T47D (cell line): ENCODE measurements at regions not wholly inside any gene's neighbourhood (a gene's known extent, or its start where the extent isn't known, plus 50 kb on each side); places are given as distances from the start of the nearest gene placed in this dataset.

Experiments used
- DNase-seq, 2 experiments: peaks; one replicate each; pipeline versions ENCODE4 v3.0.0 to v3.0.0-alpha.2; 2011 to 2012; ENCODE audit warnings: low read depth in 1 of 2, low spot score in 1 of 2
- JUND ChIP-seq: IDR thresholded peaks from 2 replicates; pipeline ENCODE4 v1.6.1; 2012; ENCODE audit warnings: low read depth
- in situ Hi-C: cut with HindIII; loops from 2 replicates; pipeline ENCODE4 v1.10.0; 2016; ENCODE audit warnings: low sequenced_read_pairs, low pct_unique_long_range_greater_than_20kb

DNA sequence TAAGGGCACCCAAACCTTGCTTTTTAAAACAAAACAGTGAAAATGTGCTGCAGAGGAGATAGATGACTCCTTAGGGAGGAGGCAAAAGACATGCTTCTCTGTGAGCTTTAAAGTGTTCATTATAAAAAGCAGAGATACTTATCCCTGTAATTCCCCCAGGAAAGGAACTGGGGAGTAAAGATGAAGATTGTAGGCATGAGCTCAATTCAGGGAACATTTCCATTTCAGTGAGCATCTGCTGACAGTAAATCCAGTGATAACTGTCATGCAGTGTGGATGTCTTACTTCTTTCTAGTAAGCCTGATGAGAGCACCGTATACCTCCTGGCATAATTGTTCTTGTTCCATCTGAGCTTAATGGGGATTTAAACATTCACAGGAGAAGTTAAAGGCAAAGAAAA, 1296.5 kb downstream of the MRPL39 start:
- TF ChIP-seq JUND: no peak
- DNase-seq: no peak
- in situ Hi-C loops: no loop called here

DNA sequence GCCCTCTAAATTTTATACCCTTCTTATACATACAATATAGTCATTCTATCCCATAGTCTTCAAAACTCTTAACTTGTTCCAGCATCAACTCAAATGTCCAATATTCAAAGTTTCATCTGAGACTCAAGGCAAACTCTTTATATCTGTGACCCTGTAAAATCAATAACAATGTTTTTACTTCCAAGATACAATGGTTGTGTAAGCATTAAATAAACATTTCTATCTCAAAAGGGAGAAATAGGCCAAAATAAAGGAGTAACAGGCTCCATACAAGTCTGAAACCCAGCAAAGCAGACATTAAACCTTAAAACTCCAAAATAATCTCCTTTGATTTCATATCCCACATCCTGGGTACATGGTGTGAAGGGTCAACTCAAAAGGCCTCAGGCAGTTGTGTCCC, 1299.1 kb downstream of the MRPL39 start:
- no peak for TF ChIP-seq JUND
- DNase-seq: no peak
- in situ Hi-C loops: no loop called here

DNA sequence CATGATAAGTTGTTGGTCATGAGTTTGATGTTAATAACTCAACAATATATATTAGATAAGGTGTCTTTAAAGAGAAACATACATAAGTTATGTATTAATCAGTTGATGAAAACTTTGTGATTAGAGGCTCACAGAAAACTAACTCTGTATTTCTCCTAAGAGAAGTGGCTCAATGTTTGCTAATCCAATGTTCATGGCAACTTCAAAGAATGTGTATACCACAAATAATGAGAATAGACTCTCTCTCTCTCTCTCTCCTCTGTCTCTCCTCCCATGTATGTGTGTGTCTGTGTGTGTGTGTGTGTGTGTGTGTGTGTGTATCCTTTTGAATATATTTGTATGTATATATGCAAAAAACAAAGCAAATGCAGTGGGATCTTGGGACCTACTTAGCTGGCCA, 1304.9 kb downstream of the MRPL39 start:
- no peak for TF ChIP-seq JUND
- in situ Hi-C loops: no loop called here
- DNase-seq: no peak

DNA sequence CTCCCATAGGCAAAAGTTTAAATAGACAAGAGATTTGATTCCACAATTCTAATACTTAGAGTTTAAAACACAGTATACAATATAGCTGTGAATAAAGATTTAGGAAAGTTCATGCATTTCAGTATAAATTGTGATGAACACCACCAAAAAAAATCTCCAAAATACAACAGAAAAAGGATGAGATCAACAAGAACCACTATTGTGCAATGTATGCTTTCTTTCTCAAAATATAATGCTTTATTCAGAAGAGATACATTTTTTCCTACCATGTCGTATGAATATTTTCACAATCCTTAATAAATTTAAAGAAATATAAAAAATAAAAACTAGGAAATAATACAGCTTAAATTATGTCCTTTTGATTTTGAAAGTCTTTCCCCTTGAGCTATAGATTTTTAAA, 1309.2 kb downstream of the MRPL39 start:
- DNase-seq: no peak
- in situ Hi-C loops: no loop called here
- no peak for TF ChIP-seq JUND

DNA sequence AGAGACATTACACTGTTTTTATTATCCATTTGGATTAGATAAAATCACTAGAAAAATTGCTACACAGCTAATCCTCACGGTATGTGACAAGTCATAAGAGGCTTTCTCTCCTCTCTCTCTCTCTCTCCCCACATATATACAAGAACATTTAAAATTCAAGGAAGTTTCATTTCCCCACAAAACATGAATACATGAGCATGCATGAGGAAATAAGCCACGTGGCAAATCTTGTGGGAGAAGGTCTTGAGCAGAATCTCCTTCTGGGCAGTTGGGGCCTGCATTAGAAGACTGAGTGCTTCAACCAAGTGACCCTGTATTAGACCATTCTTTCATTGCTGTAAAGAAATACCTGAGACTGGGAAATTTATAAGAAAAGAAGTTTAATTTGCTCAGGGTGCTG, 1313.1 kb downstream of the MRPL39 start:
- in situ Hi-C loops: no loop called here
- DNase-seq: no peak
- TF ChIP-seq JUND: no peak

DNA sequence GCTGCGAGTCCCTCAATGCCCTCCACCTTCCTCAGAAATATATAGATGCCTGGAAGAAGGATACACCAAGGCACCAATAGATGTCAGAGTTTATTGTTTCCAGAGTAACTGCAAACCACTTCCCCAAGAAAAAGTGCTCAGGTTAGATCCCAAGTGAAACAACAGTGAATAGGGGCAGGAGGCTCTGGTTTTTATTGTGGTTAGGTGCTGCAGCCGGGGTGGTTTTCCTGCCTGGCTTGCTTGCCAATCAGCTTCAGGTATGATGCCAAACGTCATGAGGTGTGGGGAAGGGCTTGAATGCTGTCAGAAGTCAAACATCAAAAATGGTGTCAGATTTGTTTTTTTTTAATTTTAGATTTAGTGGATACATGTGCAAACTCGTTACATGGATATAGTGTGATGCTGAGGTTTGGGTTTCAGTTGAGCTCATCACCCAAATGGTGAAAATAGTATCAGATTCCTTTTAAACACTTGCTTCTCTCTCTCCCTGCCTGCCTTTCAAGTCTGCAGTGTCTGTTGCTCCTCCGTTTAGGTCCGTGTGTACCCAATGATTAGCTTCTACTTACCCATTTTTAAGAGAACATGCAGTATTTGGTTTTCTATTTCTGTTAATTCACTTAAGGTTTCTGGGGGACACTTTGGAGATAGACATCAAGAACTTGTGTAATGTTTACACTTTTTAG, 1317.0 kb downstream of the MRPL39 start:
- peak in 1 of 2 experiments; percentile 30 for DNase-seq
- in situ Hi-C loops: no loop called here
- TF ChIP-seq JUND: no peak

DNA sequence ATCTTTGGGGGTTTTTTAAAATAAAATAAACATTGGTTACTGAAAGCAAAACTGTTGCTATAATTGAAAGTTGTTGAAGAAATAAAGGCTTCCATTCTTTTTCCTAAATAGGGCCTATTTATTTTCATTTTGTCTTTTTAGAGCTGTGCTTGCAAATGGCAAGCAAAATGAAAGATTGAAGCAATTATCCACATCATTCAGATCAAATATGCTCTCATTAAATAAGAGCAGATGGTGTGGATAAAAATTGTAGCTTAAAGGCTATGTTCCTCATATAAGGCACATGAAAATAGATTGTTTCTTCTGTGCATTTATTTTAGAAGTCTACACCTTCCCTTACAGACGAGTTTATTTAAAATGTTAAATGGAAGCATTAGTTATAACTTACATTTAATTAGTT, 1317.7 kb downstream of the MRPL39 start:
- in situ Hi-C loops: no loop called here
- no peak for DNase-seq
- no peak for TF ChIP-seq JUND

DNA sequence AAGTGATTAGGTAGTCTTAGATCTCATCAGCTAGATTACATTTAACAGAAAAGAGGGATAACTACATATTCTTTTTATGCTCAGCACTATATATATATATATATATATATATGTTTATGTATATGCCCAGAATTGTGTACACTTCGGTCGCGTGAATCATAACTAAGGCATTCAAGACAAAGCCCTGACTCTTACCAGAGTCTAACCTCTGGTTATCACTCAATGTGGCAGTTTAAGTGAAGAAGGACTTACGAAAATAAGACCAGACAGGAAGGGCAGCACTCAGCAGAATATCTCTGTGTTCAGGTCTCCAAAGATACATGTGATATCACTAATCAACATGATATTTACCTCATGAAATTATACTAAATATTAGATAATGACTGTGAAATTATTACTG, 1326.7 kb downstream of the MRPL39 start:
- TF ChIP-seq JUND: no peak
- in situ Hi-C loops: no loop called here

DNA sequence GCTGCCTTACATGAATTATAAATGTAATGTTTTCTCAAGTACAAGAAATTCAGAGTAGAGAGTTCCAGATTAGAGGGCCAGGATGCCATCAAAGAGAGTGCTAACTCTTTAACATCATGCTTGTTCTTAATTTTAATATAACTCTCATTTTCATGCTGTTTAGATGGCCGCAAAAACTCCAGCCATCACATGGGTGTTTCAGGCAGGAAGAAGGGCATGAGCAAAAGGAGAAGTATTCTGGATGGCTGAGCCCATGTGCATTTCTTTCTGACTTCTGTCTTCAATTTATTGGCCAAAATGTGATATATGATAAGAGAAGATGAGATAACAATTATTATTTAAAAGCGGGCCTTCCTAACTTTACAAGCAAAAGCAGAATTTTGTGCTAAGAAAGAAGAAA, 1328.6 kb downstream of the MRPL39 start:
- DNase-seq: no peak
- TF ChIP-seq JUND: no peak

More for the DNA sequence above, 1326.7 kb downstream of the MRPL39 start:
- no peak for DNase-seq

DNA sequence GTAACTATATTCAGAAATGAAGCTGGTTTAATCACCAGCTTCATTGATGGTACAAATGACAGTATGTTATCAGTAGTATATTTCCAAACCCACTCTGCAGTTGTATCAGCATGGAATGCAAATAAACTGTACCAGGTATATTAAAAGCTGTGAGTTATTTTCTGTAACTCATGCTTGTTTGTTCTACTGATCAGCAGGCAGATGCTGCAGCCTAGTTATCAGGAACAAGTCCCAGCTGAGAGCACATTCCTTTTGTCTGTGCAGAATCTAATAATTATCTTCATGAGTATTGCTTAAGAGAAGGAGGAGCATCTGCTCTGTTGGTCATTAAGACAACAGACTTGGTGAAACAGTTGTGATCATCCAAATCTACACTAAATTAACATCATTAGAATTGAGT, 1331.1 kb downstream of the MRPL39 start:
- no peak for DNase-seq
- no peak for TF ChIP-seq JUND
- in situ Hi-C loops: no loop called here

More for the DNA sequence above, 1328.6 kb downstream of the MRPL39 start:
- in situ Hi-C loops: no loop called here

DNA sequence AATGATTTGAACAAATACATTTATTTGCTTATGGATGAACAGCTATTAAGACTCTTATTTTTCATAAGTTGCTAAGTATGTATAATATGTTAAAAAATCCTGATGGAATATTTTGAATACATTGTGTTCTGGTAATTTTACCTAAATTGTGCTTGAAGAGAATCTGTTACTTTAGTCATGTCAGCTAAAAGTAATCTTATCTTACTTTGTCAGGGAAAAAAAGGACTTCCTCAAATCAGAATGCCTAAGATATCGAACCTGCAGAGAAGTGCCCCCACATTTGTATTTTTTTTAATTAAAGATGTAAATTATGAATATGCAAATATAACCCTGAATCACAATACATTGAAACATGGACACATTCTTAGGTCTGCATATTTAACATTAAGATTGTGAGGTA, 1331.7 kb downstream of the MRPL39 start:
- in situ Hi-C loops: no loop called here
- DNase-seq: no peak
- TF ChIP-seq JUND: no peak

DNA sequence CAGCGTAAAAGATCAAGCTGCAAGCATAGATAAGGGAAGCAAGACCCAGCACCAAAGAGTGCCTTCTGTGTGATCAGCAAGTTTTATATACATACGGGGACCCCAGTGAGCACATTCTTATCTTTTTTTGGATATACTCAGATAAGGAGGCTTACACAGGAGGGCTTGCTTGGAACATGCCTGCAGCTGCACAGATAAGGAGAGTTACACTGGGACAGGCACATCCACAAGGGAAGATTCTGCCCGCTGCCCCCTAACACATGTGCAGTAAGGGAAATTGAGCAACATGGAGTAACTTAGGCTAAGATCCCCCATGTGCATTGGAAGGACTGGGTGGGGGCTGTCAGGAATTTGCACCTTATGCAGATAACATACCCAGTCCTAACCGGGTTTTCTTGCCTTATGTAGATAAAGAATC, 1334.8 kb downstream of the MRPL39 start:
- in situ Hi-C loops: no loop called here
- DNase-seq: no peak
- no peak for TF ChIP-seq JUND

DNA sequence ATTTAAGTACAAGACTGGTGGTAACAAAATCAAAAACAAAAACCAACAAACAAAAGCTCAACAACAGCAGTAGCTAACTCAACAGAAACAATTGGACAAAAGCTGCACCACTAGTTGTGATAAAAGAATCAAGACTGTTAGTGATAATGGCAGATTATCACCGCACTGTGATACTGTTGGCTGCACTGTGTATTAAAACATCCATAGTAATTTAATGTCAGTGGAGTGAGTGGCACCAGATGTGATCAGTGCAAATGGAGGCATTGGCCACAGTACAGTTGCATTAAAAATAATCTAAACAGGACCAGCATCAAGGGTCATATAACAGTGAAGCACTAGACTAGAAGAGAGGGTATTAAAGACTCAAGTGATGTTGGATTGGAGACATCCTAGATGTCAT, 1341.3 kb downstream of the MRPL39 start:
- no peak for DNase-seq
- in situ Hi-C loops: no loop called here
- no peak for TF ChIP-seq JUND

DNA sequence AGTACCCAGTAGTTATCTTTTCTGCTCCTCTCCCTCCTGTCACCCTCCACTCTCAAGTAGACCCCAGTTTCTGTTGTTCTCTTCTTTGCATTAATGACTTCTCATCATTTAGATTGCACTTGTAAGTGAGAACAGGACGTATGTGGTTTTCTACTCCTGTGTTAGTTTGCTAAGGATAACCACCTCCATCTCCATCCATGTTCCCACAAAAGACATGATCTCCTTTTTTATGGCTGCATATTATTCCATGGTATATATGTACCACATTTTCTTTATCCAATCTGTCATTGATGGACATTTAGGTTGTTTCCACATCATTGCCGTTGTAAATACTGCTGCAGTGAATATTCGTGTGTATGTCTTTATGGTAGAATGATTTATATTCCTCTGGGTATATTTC, 1346.5 kb downstream of the MRPL39 start:
- no peak for DNase-seq
- in situ Hi-C loops: no loop called here
- TF ChIP-seq JUND: no peak
